K562 (cell line): ENCODE measurements at regions not wholly inside any gene's neighbourhood (a gene's known extent, or its start where the extent isn't known, plus 50 kb on each side); places are given as distances from the start of the nearest gene placed in this dataset.
A peak's percentile ranks its signal among the peaks of the same experiment; 100 is the strongest.

ENCODE experiments used
- ATAC-seq: fragments of 200-7000 bp; cut with Tn5 transposase; 3 replicates; pipeline ENCODE4 v1.9.1; 2020; ENCODE audit warnings: moderate library complexity
- BruUV-seq: library from RNA; stranded (reverse); fragments of 400-500 nt; replicated peaks from 2 replicates; lab custom pipeline; 2021; lab: Mats Ljungman, UMichigan
- CTCF ChIA-PET: fragments of 300-600 bp; formaldehyde crosslinking; extraction: SDS; loops from one replicate; lab custom pipeline; 2021; ENCODE audit warnings: low intra/inter-chr PET ratio; lab: Yijun Ruan, JAX
- POLR2A ChIA-PET: fragments of 300-600, 350-650 bp; sonication (Branson Sonifier 250); formaldehyde crosslinking; extraction: SDS; loops from one replicate; lab custom pipeline; 2021; ENCODE audit warnings: antibody characterized with exemption, inconsistent platforms; lab: Yijun Ruan, JAX
- DNase-seq, 4 experiments: peaks; one replicate each; pipeline versions ENCODE4 v3.0.0 to v3.0.0-alpha.2; 2011 to 2018; ENCODE audit warnings: low spot score in 3 of 4, mixed read lengths in 3 of 4; ENCODE audit errors: extremely low read depth in 1 of 4
- FAIRE-seq: peaks from 2 replicates; lab custom pipeline; 2011; peaks lifted over from hg19 to GRCh38; lab: Jason Lieb, UNC
- H2AFZ ChIP-seq: 2 replicates; pipeline ENCODE4 v1.6.0; 2011; ENCODE audit warnings: low read depth, low read length, control low read depth, inconsistent platforms
- H3K27ac ChIP-seq: fragments of 200-600 bp; 3 replicates; pipeline ENCODE4 v1.8.0; 2011; ENCODE audit warnings: low read depth, mild to moderate bottlenecking, control low read depth, inconsistent platforms, low read length, moderate library complexity, mixed read lengths; ENCODE audit errors: extremely low read depth
- H3K27me3 ChIP-seq, 2 experiments: fragments of 300-600 bp in 1 of 2; 2 replicates in 1 of 2; 3 replicates in 1 of 2; pipeline versions ENCODE4 v1.6.0 to v1.8.0; 2011; ENCODE audit warnings: inconsistent platforms in 2 of 2, low read length in 2 of 2, mild to moderate bottlenecking in 1 of 2, mixed read lengths in 1 of 2, moderate library complexity in 1 of 2; ENCODE audit not compliant: control insufficient read depth in 2 of 2, insufficient read depth in 2 of 2
- H3K36me3 ChIP-seq: fragments of 300-600 bp; 3 replicates; pipeline ENCODE4 v1.8.0; 2011; ENCODE audit warnings: mild to moderate bottlenecking, low read length, inconsistent platforms; ENCODE audit not compliant: control insufficient read depth, insufficient read depth
- H3K4me1 ChIP-seq, 2 experiments: fragments of 200-600 bp in 1 of 2; replicated peaks in 1 of 2; 2 replicates in 1 of 2; 3 replicates in 1 of 2; pipeline versions ENCODE4 v1.5.1 to v1.8.0; 2011; ENCODE audit warnings: inconsistent platforms in 2 of 2, low read length in 2 of 2, mild to moderate bottlenecking in 1 of 2, mixed read lengths in 1 of 2, moderate library complexity in 1 of 2; ENCODE audit not compliant: control insufficient read depth in 2 of 2, insufficient read depth in 2 of 2
- H3K4me2 ChIP-seq: 2 replicates; pipeline ENCODE4 v1.6.1; 2011; ENCODE audit warnings: low read length, control low read depth, inconsistent platforms, mixed read lengths; ENCODE audit not compliant: insufficient read depth
- H3K4me3 ChIP-seq: fragments of 200-600 bp; sonication (generic), shearing (Covaris generic); 2 replicates; pipeline ENCODE4 v1.5.1; 2016; ENCODE audit warnings: control low read depth, inconsistent platforms
- H3K79me2 ChIP-seq: fragments of 200-600 bp; 3 replicates; pipeline ENCODE4 v1.8.0; 2011; ENCODE audit warnings: low read length, inconsistent platforms; ENCODE audit not compliant: control insufficient read depth, insufficient read depth
- H3K9ac ChIP-seq, 2 experiments: 2 replicates each; pipeline versions ENCODE4 v1.6.0 to v1.6.1; 2011; ENCODE audit warnings: low read depth in 2 of 2, low read length in 2 of 2, control low read depth in 1 of 2, inconsistent platforms in 1 of 2, mild to moderate bottlenecking in 1 of 2, mixed read lengths in 1 of 2; ENCODE audit not compliant: insufficient read depth in 1 of 2
- H3K9me1 ChIP-seq: one replicate; pipeline ENCODE4 v1.6.0; 2011; ENCODE audit warnings: inconsistent platforms, mild to moderate bottlenecking, low read length, moderate library complexity; ENCODE audit not compliant: control insufficient read depth, insufficient read depth
- H3K9me3 ChIP-seq: replicated peaks from 2 replicates; pipeline ENCODE4 v1.5.1; 2011; ENCODE audit warnings: low read depth, low read length, inconsistent platforms; ENCODE audit not compliant: control insufficient read depth, insufficient read depth
- H4K20me1 ChIP-seq: replicated peaks from 2 replicates; pipeline ENCODE4 v1.6.1; 2011; ENCODE audit warnings: low read length, inconsistent platforms, mixed read lengths; ENCODE audit not compliant: control insufficient read depth, insufficient read depth
- C11orf30 ChIP-seq: fragments of 450-650 bp; IDR thresholded peaks from 2 replicates; pipeline ENCODE4 v1.6.1; 2016; ENCODE audit warnings: low read depth, mild to moderate bottlenecking
- CBX5 ChIP-seq: IDR thresholded peaks from 2 replicates; pipeline ENCODE4 v1.6.1; 2014; ENCODE audit warnings: low read depth, borderline replicate concordance
- CLOCK ChIP-seq: fragments of 250-450 bp; sonication (Bioruptor Pico); IDR thresholded peaks from 2 replicates; pipeline ENCODE4 v1.4.0; 2020; ENCODE audit warnings: mild to moderate bottlenecking, moderate library complexity, borderline replicate concordance
- CREM ChIP-seq: IDR thresholded peaks from 2 replicates; pipeline ENCODE4 v1.6.1; 2014; ENCODE audit warnings: antibody characterized with exemption, low read depth
- MTA1 ChIP-seq: fragments of 450-650 bp; IDR thresholded peaks from 2 replicates; pipeline ENCODE4 v1.6.1; 2017; ENCODE audit warnings: borderline replicate concordance
- PYGO2 ChIP-seq: fragments of 450-650 bp; IDR thresholded peaks from 2 replicates; pipeline ENCODE4 v1.6.1; 2016; ENCODE audit warnings: mild to moderate bottlenecking, missing genetic modification characterization, moderate library complexity, missing compliant biosample characterization
- SFPQ ChIP-seq: fragments of 200-400 bp; formaldehyde crosslinking; IDR thresholded peaks from 2 replicates; pipeline ENCODE4 v1.6.1; 2017; ENCODE audit warnings: mild to moderate bottlenecking, low read depth, low read length, moderate library complexity
- TAF9B ChIP-seq: fragments of 450-650 bp; IDR thresholded peaks from 2 replicates; pipeline ENCODE4 v1.6.1; 2018; ENCODE audit warnings: mild to moderate bottlenecking; ENCODE audit not compliant: partially characterized antibody
- ZBTB1 ChIP-seq: sonication (generic); formaldehyde crosslinking; IDR thresholded peaks from 2 replicates; pipeline ENCODE4 v1.8.1; 2023; ENCODE audit warnings: missing genetic modification reagents, low read depth, mild to moderate bottlenecking, borderline replicate concordance
- ZNF316 ChIP-seq: fragments of 450-650 bp; IDR thresholded peaks from 2 replicates; pipeline ENCODE4 v1.6.1; 2016
- ZNF57 ChIP-seq: fragments of 450-650 bp; formaldehyde crosslinking; IDR thresholded peaks from 2 replicates; pipeline ENCODE4 v1.4.0; 2020; ENCODE audit warnings: mild to moderate bottlenecking, moderate library complexity
- WGBS: fragments of 100-300 bp; shearing (Covaris generic); methylation state at CpG from one replicate; pipeline ENCODE4 v1.1.6; 2016; ENCODE audit warnings: low coverage, mixed read lengths; ENCODE audit not compliant: insufficient coverage; ENCODE audit errors: missing lambda C conversion rate; 5-methylcytosine and 5-hydroxymethylcytosine counted together
- in situ Hi-C: fragments of 300-500 bp; cut with MboI; formaldehyde crosslinking; loops from 4 replicates; pipeline ENCODE4 v1.15.0; 2018; ENCODE audit warnings: inconsistent platforms, mixed read lengths
- intact Hi-C: fragments of 100-400 bp; cut with micrococcal nuclease; formaldehyde crosslinking; loops from 2 replicates; pipeline ENCODE4 v1.14.2; 2022

- no peak overlapping the region for H3K9ac ChIP-seq
- in situ Hi-C loops = no loop called here
- H2AFZ ChIP-seq = no peak overlapping the region
- BruUV-seq = no TSS peak
- H3K4me1 ChIP-seq = no peaks in the 10 kb centered on the region
- H3K4me3 ChIP-seq = no peak overlapping the region
- no peaks in the 10 kb centered on the region for H4K20me1 ChIP-seq
- H3K36me3 ChIP-seq = no peaks in the 10 kb centered on the region
- H3K9me1 ChIP-seq = no peaks in the 10 kb centered on the region
- ChIA-PET CTCF (no interaction called here), POLR2A (no interaction called here)
- DNase-seq (no peak), ATAC-seq (no peak), FAIRE-seq (no peak)
- H3K4me2 ChIP-seq = no peak overlapping the region
- no peak overlapping the region for H3K27ac ChIP-seq
- H3K79me2 ChIP-seq = no peaks in the 10 kb centered on the region
- H3K9me3 ChIP-seq = no peaks in the 10 kb centered on the region
- WGBS = 0% methylated on average over 2 of the region's 2 CpGs
- no peaks in the 10 kb centered on the region for H3K27me3 ChIP-seq
- peak; percentile 45; the same call in 1 of the 2 replicates for TF ChIP-seq ZNF316
- TF ChIP-seq MTA1 = no peak
- TF ChIP-seq CBX5 = no peak
- peak; percentile 7; the same call in 1 of the 2 replicates for TF ChIP-seq C11orf30
- TF ChIP-seq TAF9B = no peak
- no peak for TF ChIP-seq PYGO2
- TF ChIP-seq CLOCK (CRISPR knock-in tag) = no peak
- TF ChIP-seq SFPQ = no peak
- no peak for TF ChIP-seq ZNF57 (CRISPR knock-in tag)
- no peak for TF ChIP-seq CREM
- no peak for TF ChIP-seq ZBTB1 (CRISPR knock-in tag)
- intact Hi-C loops = no loop called here
These were observed 1124.6 kb upstream of the ATXN7L3B start for GRCh38 chr12:73413051-73413450.
